GM12865 (cell line): ENCODE measurements at regions not wholly inside any gene's neighbourhood (a gene's known extent, or its start where the extent isn't known, plus 50 kb on each side); places are given as distances from the start of the nearest gene placed in this dataset.

Experiments used
- DNase-seq: peaks from one replicate; pipeline ENCODE4 v3.0.0; 2010; ENCODE audit warnings: low read depth
- H3K4me3 ChIP-seq: 2 replicates; pipeline ENCODE4 v1.5.1; 2011; ENCODE audit warnings: mild to moderate bottlenecking, low read depth, low read length, control low read depth
- TF ChIP-seq, protein P1 (sequence below): IDR thresholded peaks from 2 replicates; pipeline ENCODE4 v1.5.1; 2011; ENCODE audit warnings: low read length, control low read depth, low read depth, inconsistent platforms; ENCODE audit not compliant: insufficient read depth; ENCODE audit errors: missing control alignments

DNA sequence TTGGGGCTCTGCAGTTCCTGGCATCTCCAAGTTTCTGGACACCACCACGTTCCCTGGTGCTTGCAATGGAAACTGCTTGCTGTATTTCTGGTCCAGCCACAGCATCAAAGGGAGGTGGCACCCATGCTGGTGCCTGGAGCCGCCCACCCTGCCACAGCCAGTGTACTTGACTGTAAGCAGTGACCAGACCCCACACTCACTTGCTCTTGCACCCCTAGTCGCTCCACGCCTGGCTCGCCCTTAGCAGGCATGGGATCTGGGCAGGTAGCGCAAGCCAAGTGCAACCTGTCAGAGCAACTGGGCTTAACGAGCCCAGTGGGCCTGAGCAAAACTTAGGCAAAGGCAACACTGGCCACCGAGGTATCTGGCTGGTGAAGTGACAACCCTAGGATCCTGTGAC lies 648.2 kb upstream of the PCDH9 start:
- TF ChIP-seq, protein P1, sequence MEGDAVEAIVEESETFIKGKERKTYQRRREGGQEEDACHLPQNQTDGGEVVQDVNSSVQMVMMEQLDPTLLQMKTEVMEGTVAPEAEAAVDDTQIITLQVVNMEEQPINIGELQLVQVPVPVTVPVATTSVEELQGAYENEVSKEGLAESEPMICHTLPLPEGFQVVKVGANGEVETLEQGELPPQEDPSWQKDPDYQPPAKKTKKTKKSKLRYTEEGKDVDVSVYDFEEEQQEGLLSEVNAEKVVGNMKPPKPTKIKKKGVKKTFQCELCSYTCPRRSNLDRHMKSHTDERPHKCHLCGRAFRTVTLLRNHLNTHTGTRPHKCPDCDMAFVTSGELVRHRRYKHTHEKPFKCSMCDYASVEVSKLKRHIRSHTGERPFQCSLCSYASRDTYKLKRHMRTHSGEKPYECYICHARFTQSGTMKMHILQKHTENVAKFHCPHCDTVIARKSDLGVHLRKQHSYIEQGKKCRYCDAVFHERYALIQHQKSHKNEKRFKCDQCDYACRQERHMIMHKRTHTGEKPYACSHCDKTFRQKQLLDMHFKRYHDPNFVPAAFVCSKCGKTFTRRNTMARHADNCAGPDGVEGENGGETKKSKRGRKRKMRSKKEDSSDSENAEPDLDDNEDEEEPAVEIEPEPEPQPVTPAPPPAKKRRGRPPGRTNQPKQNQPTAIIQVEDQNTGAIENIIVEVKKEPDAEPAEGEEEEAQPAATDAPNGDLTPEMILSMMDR: no peak
- no peak for DNase-seq

DNA sequence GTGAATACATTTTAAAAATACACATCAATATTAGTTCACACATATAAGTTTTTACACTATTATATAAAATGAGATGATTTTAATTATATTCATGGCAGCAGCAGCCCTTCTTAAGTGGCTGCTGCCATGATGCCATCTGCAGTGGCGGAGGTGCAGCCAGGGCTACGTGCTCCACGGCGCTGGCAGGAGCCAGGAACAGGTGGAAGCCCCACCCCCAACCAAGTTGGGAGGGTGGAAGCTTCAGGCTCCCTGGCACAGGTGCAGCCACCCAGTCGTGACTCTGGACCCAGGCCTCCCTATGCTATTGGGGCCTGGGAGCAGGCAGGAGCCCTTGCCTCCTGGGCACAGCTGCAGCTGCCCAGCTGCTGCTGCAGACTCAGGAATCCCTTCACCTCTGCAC lies 646.9 kb upstream of the PCDH9 start:
- TF ChIP-seq, protein P1: no peak
- H3K4me3 ChIP-seq: no peak overlapping the region
- DNase-seq: no peak

More for the DNA sequence above, 648.2 kb upstream of the PCDH9 start:
- no peak overlapping the region for H3K4me3 ChIP-seq

DNA sequence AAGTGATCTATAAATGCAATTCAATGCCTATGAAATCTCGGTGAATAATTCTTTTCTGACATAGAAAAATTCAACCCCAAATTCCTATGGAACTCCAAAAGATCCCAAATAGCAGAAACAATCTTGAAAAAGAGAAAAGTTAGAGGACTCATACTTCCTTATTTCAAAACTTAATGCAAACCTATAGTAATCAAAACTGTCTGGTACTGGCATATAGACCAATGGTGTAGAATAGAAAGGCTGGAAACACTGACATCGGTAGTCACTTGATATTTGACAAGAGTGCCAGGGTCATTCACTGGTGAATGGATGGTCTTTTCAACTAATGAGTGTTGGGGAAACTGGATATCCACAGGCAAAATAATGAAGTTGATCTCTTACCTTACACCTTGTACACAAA lies 637.1 kb upstream of the PCDH9 start:
- no peak overlapping the region for H3K4me3 ChIP-seq
- TF ChIP-seq, protein P1: no peak
- DNase-seq: no peak

DNA sequence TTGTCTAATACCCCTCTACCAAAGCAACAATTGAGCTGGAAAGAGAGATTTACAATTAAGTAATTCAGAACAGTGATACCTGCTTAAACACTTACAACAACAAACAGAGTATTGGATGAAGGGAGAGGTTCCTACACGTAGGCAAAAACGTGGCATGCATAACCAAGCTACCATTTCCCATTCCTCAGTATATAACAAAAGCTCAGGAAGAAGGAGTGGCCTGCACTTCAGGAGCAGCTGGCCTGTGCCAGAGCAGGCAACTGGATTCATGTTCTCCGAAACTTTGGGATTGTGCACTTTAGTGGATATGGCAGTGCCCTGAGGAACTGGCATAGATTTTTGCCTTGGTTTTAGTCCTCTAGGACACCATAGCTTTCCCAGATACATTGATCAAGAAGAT lies 630.2 kb upstream of the PCDH9 start:
- TF ChIP-seq, protein P1: no peak
- no peak for DNase-seq
- no peak overlapping the region for H3K4me3 ChIP-seq

DNA sequence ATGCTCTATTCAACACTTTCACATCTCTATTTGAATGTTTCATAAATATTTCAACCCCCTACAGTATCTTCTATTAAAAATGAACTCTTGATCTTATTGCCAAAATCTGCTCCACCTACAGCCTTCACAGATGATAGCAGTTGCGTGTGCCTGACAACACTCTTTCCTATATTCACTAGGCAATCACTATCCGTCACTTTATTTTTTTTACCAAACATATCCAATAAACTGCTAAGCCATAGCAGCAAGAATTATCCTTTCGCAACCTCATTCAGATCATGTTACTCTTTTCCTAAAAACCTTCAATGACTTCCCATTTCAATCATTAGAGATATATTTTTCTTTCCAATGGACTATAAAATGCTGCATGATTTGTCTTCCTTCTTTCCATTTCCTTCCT lies 629.8 kb upstream of the PCDH9 start:
- TF ChIP-seq, protein P1: no peak
- H3K4me3 ChIP-seq: no peak overlapping the region
- DNase-seq: no peak

DNA sequence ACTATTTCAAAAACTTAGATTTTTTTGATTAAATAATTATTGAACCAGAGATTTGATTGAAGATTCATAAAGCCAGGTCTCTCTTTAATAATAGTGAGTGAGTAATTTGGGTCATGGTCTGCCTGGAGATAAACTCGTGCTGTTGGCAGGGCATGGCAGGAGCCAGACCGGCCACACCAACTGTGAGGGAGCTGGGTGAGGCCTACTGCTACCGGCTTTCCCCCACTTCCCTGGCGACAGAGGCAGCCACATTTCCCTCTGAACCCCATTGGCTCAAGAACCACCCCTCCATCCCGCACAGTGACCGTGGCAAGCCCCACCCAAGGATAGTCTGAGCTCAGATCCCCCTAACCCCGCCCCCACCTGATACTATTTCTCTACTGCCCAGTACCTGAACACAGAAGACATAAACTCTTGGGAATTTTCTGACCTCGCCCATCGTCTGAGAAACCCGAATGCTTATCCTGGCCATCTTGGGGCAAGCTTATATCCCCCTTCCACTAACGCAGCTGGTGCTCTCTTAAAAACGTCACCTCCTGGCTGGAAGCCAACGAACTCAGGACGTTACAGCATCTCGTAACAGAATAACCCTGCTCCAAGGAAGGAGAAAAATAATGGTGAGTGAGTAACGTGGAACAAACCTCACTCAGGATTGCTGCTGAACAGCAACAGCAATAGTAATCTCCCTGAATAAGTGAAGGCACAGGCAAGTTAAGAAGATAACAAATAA lies 627.6 kb upstream of the PCDH9 start:
- no peak for DNase-seq
- TF ChIP-seq, protein P1: no peak

DNA sequence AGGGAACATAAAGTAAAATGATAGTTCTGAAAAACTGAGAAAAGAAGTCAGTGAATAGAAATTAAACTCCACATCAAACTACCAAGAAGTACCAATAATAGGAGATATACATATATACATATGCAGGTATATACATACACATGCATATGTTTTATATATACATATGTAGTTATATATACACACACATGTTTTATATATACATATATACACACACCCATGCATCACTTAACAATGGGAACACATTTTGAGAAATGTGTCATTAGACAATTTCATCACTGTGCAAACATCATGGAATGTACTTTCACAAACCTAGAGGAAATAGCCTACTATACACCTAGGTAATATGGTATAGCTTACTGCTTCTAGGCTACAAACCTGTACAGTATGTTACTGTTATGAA lies 626.8 kb upstream of the PCDH9 start:
- no peak overlapping the region for H3K4me3 ChIP-seq
- TF ChIP-seq, protein P1: no peak
- DNase-seq: no peak

More for the DNA sequence above, 627.6 kb upstream of the PCDH9 start:
- H3K4me3 ChIP-seq: no peak overlapping the region
